Keratinocyte (primary cell): ENCODE measurements at regions not wholly inside any gene's neighbourhood (a gene's known extent, or its start where the extent isn't known, plus 50 kb on each side); places are given as distances from the start of the nearest gene placed in this dataset.

Source experiments
- DNase-seq: peaks from one replicate; pipeline ENCODE4 v3.0.0-alpha.2; 2011; ENCODE audit warnings: low read depth, missing footprints, low spot score
- FAIRE-seq: peaks from 2 replicates; lab custom pipeline; 2011; peaks lifted over from hg19 to GRCh38; lab: Jason Lieb, UNC
- H2AFZ ChIP-seq: 2 replicates; pipeline ENCODE4 v1.6.0; 2012; ENCODE audit warnings: low read length, control low read depth, inconsistent platforms; ENCODE audit not compliant: control insufficient read depth
- H3K27ac ChIP-seq: 2 replicates; pipeline ENCODE4 v1.5.1; 2011; ENCODE audit warnings: low read length; ENCODE audit not compliant: control insufficient read depth, insufficient read depth
- H3K27me3 ChIP-seq: 3 replicates; pipeline ENCODE4 v1.6.0; 2011; ENCODE audit warnings: low read length; ENCODE audit not compliant: control insufficient read depth, insufficient read depth; ENCODE audit errors: extremely low read depth
- H3K36me3 ChIP-seq, 2 experiments: 2 replicates in 1 of 2; 3 replicates in 1 of 2; pipeline ENCODE4 v1.5.1; 2011; ENCODE audit warnings: low read length in 2 of 2, mild to moderate bottlenecking in 1 of 2; ENCODE audit not compliant: control insufficient read depth in 2 of 2, insufficient read depth in 2 of 2; ENCODE audit errors: extremely low read depth in 1 of 2
- H3K4me1 ChIP-seq: 3 replicates; pipeline ENCODE4 v1.5.1; 2011; ENCODE audit warnings: low read length; ENCODE audit not compliant: control insufficient read depth, insufficient read depth; ENCODE audit errors: extremely low read depth
- H3K4me2 ChIP-seq: 3 replicates; pipeline ENCODE4 v1.6.0; 2011; ENCODE audit warnings: low read depth, low read length; ENCODE audit not compliant: control insufficient read depth, insufficient read depth; ENCODE audit errors: extremely low read depth
- H3K4me3 ChIP-seq, 3 experiments: fragments of 200-600 bp in 1 of 3; sonication (generic) in 1 of 3; 2 replicates in 2 of 3; 3 replicates in 1 of 3; pipeline ENCODE4 v1.5.1; 2011 to 2016; ENCODE audit warnings: low read length in 3 of 3, mild to moderate bottlenecking in 3 of 3, control low read depth in 2 of 3, inconsistent platforms in 1 of 3, low read depth in 1 of 3, mixed read lengths in 1 of 3, mixed run types in 1 of 3, moderate library complexity in 1 of 3; ENCODE audit not compliant: control insufficient read depth in 2 of 3, insufficient read depth in 2 of 3; ENCODE audit errors: extremely low read depth in 1 of 3
- H3K79me2 ChIP-seq: 2 replicates; pipeline ENCODE4 v1.6.0; 2012; ENCODE audit warnings: low read length; ENCODE audit not compliant: control insufficient read depth, insufficient read depth
- H3K9ac ChIP-seq: 3 replicates; pipeline ENCODE4 v1.6.0; 2011; ENCODE audit warnings: low read length; ENCODE audit not compliant: control insufficient read depth, insufficient read depth; ENCODE audit errors: extremely low read depth
- H3K9me1 ChIP-seq: 3 replicates; pipeline ENCODE4 v1.6.0; 2011; ENCODE audit warnings: low read length; ENCODE audit not compliant: control insufficient read depth, insufficient read depth; ENCODE audit errors: extremely low read depth
- H3K9me3 ChIP-seq: 2 replicates; pipeline ENCODE4 v1.5.1; 2012; ENCODE audit warnings: low read depth, low read length; ENCODE audit not compliant: control insufficient read depth
- H4K20me1 ChIP-seq: 3 replicates; pipeline ENCODE4 v1.6.0; 2011; ENCODE audit warnings: low read length; ENCODE audit not compliant: control insufficient read depth, insufficient read depth; ENCODE audit errors: extremely low read depth
- EZH2 ChIP-seq: IDR thresholded peaks from one replicate; pipeline ENCODE4 v1.6.1; 2012; ENCODE audit warnings: inconsistent platforms, mild to moderate bottlenecking, low read length, moderate library complexity
- dilution Hi-C: fragments of 300-500 bp; cut with MboI; formaldehyde crosslinking; loops from one replicate; pipeline ENCODE4 v1.7.0; 2020; ENCODE audit warnings: low sequenced_read_pairs; ENCODE audit not compliant: extremely low pct_ligation_motif_present
- TF ChIP-seq, protein P1 (sequence below), 3 experiments: IDR thresholded peaks in 1 of 3; conservative IDR thresholded peaks in 1 of 3; optimal IDR thresholded peaks in 1 of 3; 2 replicates in 2 of 3; 3 replicates in 1 of 3; pipeline versions ENCODE3 to v1.5.1; 2011; ENCODE audit warnings: low read length in 3 of 3, mild to moderate bottlenecking in 3 of 3, moderate library complexity in 2 of 3, control low read depth in 1 of 3, inconsistent platforms in 1 of 3; ENCODE audit not compliant: insufficient read depth in 2 of 3; ENCODE audit errors: extremely low read depth in 1 of 3

DNA sequence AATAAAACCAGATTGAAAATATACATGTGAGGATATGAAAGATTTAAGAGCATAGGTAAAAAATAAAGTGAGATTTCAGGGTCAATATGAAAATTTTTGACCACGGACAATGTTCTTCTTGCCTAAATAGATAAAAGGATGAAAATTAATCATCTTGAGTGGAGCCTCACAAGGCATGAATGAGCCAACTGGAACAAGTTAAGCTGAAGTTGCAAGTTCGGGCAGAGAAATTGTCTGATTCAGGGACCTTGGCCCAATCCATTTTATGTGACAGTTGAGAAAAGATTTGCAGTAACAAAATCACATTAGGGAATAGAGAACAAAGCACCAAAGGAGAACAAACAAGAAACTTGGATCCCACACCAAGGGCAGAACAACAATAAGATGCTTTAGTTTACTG is 305.3 kb downstream of the TMX3 start:
- no peaks in the 10 kb centered on the region for H4K20me1 ChIP-seq
- no peaks in the 10 kb centered on the region for H3K9me3 ChIP-seq
- H3K4me1 ChIP-seq: peaks cover 11% of the 10 kb centered on the region
- peak; percentile 81 for FAIRE-seq
- no peak overlapping the region for H3K9ac ChIP-seq
- no peak overlapping the region for H3K4me3 ChIP-seq
- no peak for DNase-seq
- H3K79me2 ChIP-seq: no peaks in the 10 kb centered on the region
- no peaks in the 10 kb centered on the region for H3K27me3 ChIP-seq
- H3K4me2 ChIP-seq: peak overlapping the region; percentile 12
- H2AFZ ChIP-seq: peak overlapping the region; percentile 23
- no peak for TF ChIP-seq EZH2
- TF ChIP-seq, protein P1, sequence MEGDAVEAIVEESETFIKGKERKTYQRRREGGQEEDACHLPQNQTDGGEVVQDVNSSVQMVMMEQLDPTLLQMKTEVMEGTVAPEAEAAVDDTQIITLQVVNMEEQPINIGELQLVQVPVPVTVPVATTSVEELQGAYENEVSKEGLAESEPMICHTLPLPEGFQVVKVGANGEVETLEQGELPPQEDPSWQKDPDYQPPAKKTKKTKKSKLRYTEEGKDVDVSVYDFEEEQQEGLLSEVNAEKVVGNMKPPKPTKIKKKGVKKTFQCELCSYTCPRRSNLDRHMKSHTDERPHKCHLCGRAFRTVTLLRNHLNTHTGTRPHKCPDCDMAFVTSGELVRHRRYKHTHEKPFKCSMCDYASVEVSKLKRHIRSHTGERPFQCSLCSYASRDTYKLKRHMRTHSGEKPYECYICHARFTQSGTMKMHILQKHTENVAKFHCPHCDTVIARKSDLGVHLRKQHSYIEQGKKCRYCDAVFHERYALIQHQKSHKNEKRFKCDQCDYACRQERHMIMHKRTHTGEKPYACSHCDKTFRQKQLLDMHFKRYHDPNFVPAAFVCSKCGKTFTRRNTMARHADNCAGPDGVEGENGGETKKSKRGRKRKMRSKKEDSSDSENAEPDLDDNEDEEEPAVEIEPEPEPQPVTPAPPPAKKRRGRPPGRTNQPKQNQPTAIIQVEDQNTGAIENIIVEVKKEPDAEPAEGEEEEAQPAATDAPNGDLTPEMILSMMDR (optimal IDR thresholded peaks at IDR 0.05 in 1 of 3, IDR thresholded peaks at IDR 0.05 in 1 of 3, conservative IDR thresholded peaks at IDR 0.05 in 1 of 3; ENCODE audit: extremely low read depth in 1 of 3, insufficient read depth in 2 of 3, low read length in 3 of 3): no peak
- no peaks in the 10 kb centered on the region for H3K9me1 ChIP-seq
- dilution Hi-C loops: no loop called here
- no peaks in the 10 kb centered on the region for H3K36me3 ChIP-seq
- H3K27ac ChIP-seq: no peak overlapping the region

DNA sequence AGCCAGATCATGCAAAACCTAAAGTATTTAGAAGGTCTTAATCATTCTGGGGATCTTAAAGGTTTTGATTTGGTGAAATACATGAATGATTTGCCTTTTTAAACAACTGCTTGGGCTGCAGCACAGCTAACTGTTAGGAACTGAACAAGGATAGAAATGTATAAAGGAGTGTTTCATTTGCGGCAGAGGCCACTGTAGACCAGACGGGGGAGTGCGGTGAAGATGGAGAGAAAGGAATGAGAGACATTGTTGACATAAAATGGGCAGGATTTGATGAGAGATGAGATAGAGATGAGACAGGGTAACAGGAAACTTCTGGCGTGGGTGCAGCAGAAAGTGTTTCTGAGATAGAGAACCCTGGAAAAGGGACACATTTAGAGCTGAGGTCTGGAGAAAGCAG is 308.1 kb downstream of the TMX3 start:
- no peaks in the 10 kb centered on the region for H3K9me1 ChIP-seq

More for the DNA sequence above, 308.1 kb downstream of the TMX3 start:
- Histone ChIP-seq H3K27me3 (no peaks in the 10 kb centered on the region), H2AFZ (no peak overlapping the region), H3K4me2 (no peak overlapping the region), H3K27ac (no peak overlapping the region), H3K36me3 (no peaks in the 10 kb centered on the region), H3K9me3 (no peaks in the 10 kb centered on the region), H3K4me3 (no peak overlapping the region), H3K79me2 (no peaks in the 10 kb centered on the region), H4K20me1 (no peaks in the 10 kb centered on the region), H3K4me1 (peaks cover 8% of the 10 kb centered on the region), H3K9ac (no peak overlapping the region)
- FAIRE-seq (no peak), DNase-seq (no peak)
- TF ChIP-seq, protein P1 (optimal IDR thresholded peaks at IDR 0.05 in 1 of 3, IDR thresholded peaks at IDR 0.05 in 1 of 3, conservative IDR thresholded peaks at IDR 0.05 in 1 of 3; ENCODE audit: extremely low read depth in 1 of 3, insufficient read depth in 2 of 3, low read length in 3 of 3): no peak
- TF ChIP-seq EZH2: no peak
- dilution Hi-C loops: no loop called here
